Lung (tissue), 11 donors: ENCODE measurements at regions not wholly inside any gene's neighbourhood (a gene's known extent, or its start where the extent isn't known, plus 50 kb on each side); places are given as distances from the start of the nearest gene placed in this dataset.
"Not testable (repeated sequence)": the region's sequence is repeated elsewhere in the genome, so short reads cannot be mapped to it uniquely, and the experiment has no call there.

ENCODE experiments used
- ATAC-seq: fragments of 200-7000 bp; cut with Tn5 transposase; one replicate; pipeline ENCODE4 v1.9.1; 2020; ENCODE audit warnings: moderate number of reproducible peaks; ENCODE audit not compliant: insufficient read depth, low FRiP score
- DNase-seq, 3 donors: peaks; one replicate each; pipeline ENCODE4 v3.0.0-alpha.2; 2013 to 2017
- H3K27ac ChIP-seq, 2 donors: one replicate each; pipeline ENCODE4 v1.5.1; 2013; ENCODE audit warnings: mild to moderate bottlenecking in 2 of 2, moderate library complexity in 2 of 2, control low read depth in 1 of 2, inconsistent platforms in 1 of 2, low read depth in 1 of 2, low read length in 1 of 2
- H3K27me3 ChIP-seq, 3 donors: one replicate each; pipeline ENCODE4 v1.5.1; 2013; ENCODE audit warnings: low read length in 2 of 3; ENCODE audit not compliant: control insufficient read depth in 3 of 3, insufficient read depth in 3 of 3
- H3K36me3 ChIP-seq, 4 donors: one replicate each; pipeline ENCODE4 v1.5.1; 2013; ENCODE audit warnings: low read length in 4 of 4, mild to moderate bottlenecking in 1 of 4, moderate library complexity in 1 of 4; ENCODE audit not compliant: control insufficient read depth in 4 of 4, insufficient read depth in 4 of 4
- H3K4me1 ChIP-seq, 5 donors: one replicate each; pipeline ENCODE4 v1.5.1; 2013; ENCODE audit warnings: low read length in 5 of 5, mild to moderate bottlenecking in 2 of 5, moderate library complexity in 1 of 5; ENCODE audit not compliant: control insufficient read depth in 5 of 5, insufficient read depth in 5 of 5
- H3K4me3 ChIP-seq: one replicate; pipeline ENCODE4 v1.5.1; 2013; ENCODE audit warnings: mild to moderate bottlenecking, control low read depth, moderate library complexity
- H3K9ac ChIP-seq, 2 donors: one replicate each; pipeline ENCODE4 v1.5.1; 2013; ENCODE audit warnings: low read length in 2 of 2, control low read depth in 1 of 2; ENCODE audit not compliant: insufficient read depth in 1 of 2
- H3K9me3 ChIP-seq, 4 donors: one replicate each; pipeline ENCODE4 v1.5.1; 2013; ENCODE audit warnings: low read length in 3 of 4, mild to moderate bottlenecking in 1 of 4, moderate library complexity in 1 of 4; ENCODE audit not compliant: control insufficient read depth in 4 of 4, insufficient read depth in 3 of 4
- CTCF ChIP-seq: IDR thresholded peaks from 2 replicates; pipeline ENCODE4 v1.5.1; 2012; ENCODE audit warnings: mild to moderate bottlenecking; ENCODE audit errors: control extremely low read depth, extremely low read depth
- WGBS, 2 donors: extraction: QIAGEN DNeasy Blood & Tissue Kit; methylation state at CpG; one replicate each; pipeline ENCODE4 v1.1.7; 2013; 5-methylcytosine and 5-hydroxymethylcytosine counted together
- donor health status: control.
- donor health status: control.
- donor health status: Bipolar disorder and iron deficiency.
- donor health status: healthy.
- donor health status: DM: yes; HTN: yes; CAD: no.

GRCh38 chr13:61277088-61277487, 138.6 kb downstream of the PCDH20 start:
- H3K4me3 ChIP-seq, result no peak overlapping the region
- H3K27ac ChIP-seq, result no peak overlapping the region
- H3K9ac ChIP-seq, result no peak overlapping the region
- DNase-seq (no peak), ATAC-seq (no peak)
- no peaks in the 10 kb centered on the region for H3K4me1 ChIP-seq
- WGBS, 2 donors, result 94 to 97% methylated on average over 1 of the region's 1 CpG
- TF ChIP-seq CTCF, result no peak
- H3K36me3 ChIP-seq, result no peaks in the 10 kb centered on the region
- no peaks in the 10 kb centered on the region for H3K27me3 ChIP-seq
- no peaks in the 10 kb centered on the region for H3K9me3 ChIP-seq

- Histone ChIP-seq H3K9me3 (no peaks in the 10 kb centered on the region), H3K4me1 (no peaks in the 10 kb centered on the region), H3K27me3 (no peaks in the 10 kb centered on the region), H3K27ac (no peak overlapping the region), H3K9ac (no peak overlapping the region), H3K36me3 (no peaks in the 10 kb centered on the region), H3K4me3 (no peak overlapping the region)
- 84 to 92% methylated on average over 2 of the region's 2 CpGs for WGBS, 2 donors
- TF ChIP-seq CTCF, result no peak
- ATAC-seq, result no peak
- DNase-seq, result no peak
Measured at GRCh38 chr13:61276401-61276800, 139.2 kb downstream of the PCDH20 start.

- H3K27me3 ChIP-seq, result no peaks in the 10 kb centered on the region
- no peak overlapping the region for H3K27ac ChIP-seq
- no peaks in the 10 kb centered on the region for H3K4me1 ChIP-seq
- no peaks in the 10 kb centered on the region for H3K36me3 ChIP-seq
- TF ChIP-seq CTCF, result no peak
- H3K9ac ChIP-seq, result no peak overlapping the region
- ATAC-seq (no peak), DNase-seq (no peak)
- WGBS, 2 donors, result 16 to 47% methylated on average over 2 of the region's 2 CpGs
- no peak overlapping the region for H3K4me3 ChIP-seq
- H3K9me3 ChIP-seq, result no peaks in the 10 kb centered on the region
Measured at GRCh38 chr13:61275736-61276135, 139.9 kb downstream of the PCDH20 start.

- TF ChIP-seq CTCF, result no peak
- WGBS, 2 donors, result 87 to 89% methylated on average over 5 of the region's 5 CpGs
Measured at GRCh38 chr13:61275251-61275650, 140.4 kb downstream of the PCDH20 start.

GRCh38 chr13:61266896-61267295, 148.8 kb downstream of the PCDH20 start:
- not testable (repeated sequence) for H3K9me3 ChIP-seq, H3K4me1 ChIP-seq, H3K9ac ChIP-seq, DNase-seq, H3K36me3 ChIP-seq, H3K27ac ChIP-seq, H3K4me3 ChIP-seq, H3K27me3 ChIP-seq, ATAC-seq
- WGBS, 2 donors, result 78 to 86% methylated on average over 6 of the region's 6 CpGs

More at GRCh38 chr13:61275251-61275650, 140.4 kb downstream of the PCDH20 start:
- Histone ChIP-seq H3K27ac (no peak overlapping the region), H3K4me3 (no peak overlapping the region), H3K9me3 (no peaks in the 10 kb centered on the region), H3K9ac (no peak overlapping the region), H3K36me3 (no peaks in the 10 kb centered on the region), H3K4me1 (no peaks in the 10 kb centered on the region), H3K27me3 (no peaks in the 10 kb centered on the region)
- ATAC-seq (no peak), DNase-seq (no peak)
